ENCODE measurements at regions not wholly inside any gene's neighbourhood (a gene's known extent, or its start where the extent isn't known, plus 50 kb on each side); places are given as distances from the start of the nearest gene placed in this dataset.

- 100% methylated on average over 3 of the region's 3 CpGs for WGBS (ENCODE audit: insufficient coverage)
- H4K20me1 ChIP-seq (ENCODE audit: insufficient read depth, low read length): no peaks in the 10 kb centered on the region
- H3K9me3 ChIP-seq (replicated peaks in 1 of 2; ENCODE audit: control insufficient read depth in 1 of 2, insufficient read depth in 1 of 2, low read length in 2 of 2): no peaks in the 10 kb centered on the region
- H2AFZ ChIP-seq (ENCODE audit: insufficient read depth, low read depth, low read length, poor library complexity, severe bottlenecking): no peak overlapping the region
- DNase-seq: no peak
- Mint-ChIP-seq H3K9me3 (no peaks in the 10 kb centered on the region), H3K4me1 (no peaks in the 10 kb centered on the region), H3K27me3 (ENCODE audit: low read depth in 3 of 3) (peaks cover 0 to 2% (median 1%) of the 10 kb centered on the region in 3 donors), H3K4me3 (no peak overlapping the region), H3K36me3 (no peaks in the 10 kb centered on the region), H3K27ac (no peak overlapping the region)
- H3K4me3 ChIP-seq (replicated peaks in 1 of 3; ENCODE audit: low read depth in 2 of 3, low read length in 3 of 3): no peak overlapping the region
- H3K4me1 ChIP-seq (ENCODE audit: control insufficient read depth in 1 of 2, insufficient read depth in 2 of 2, low read length in 2 of 2): no peaks in the 10 kb centered on the region
- H3K27me3 ChIP-seq (ENCODE audit: control insufficient read depth in 2 of 2, insufficient read depth in 2 of 2, low read length in 2 of 2): no peaks in the 10 kb centered on the region
- H3K9ac ChIP-seq (ENCODE audit: insufficient read depth, low read length, poor library complexity, severe bottlenecking): no peak overlapping the region
- H3K27ac ChIP-seq (ENCODE audit: low read depth in 1 of 2, low read length in 2 of 2): no peak overlapping the region
- H3K36me3 ChIP-seq (replicated peaks in 1 of 2; ENCODE audit: control insufficient read depth in 1 of 2, insufficient read depth in 2 of 2, low read length in 2 of 2): no peaks in the 10 kb centered on the region
- no peak overlapping the region for H3K4me2 ChIP-seq (replicated peaks; ENCODE audit: extremely low read depth, low read length, poor library complexity, severe bottlenecking)
- intact Hi-C loops (cut with micrococcal nuclease): no loop called here
- H3K79me2 ChIP-seq (ENCODE audit: insufficient read depth, low read length): no peaks in the 10 kb centered on the region
- TF ChIP-seq, protein P1, sequence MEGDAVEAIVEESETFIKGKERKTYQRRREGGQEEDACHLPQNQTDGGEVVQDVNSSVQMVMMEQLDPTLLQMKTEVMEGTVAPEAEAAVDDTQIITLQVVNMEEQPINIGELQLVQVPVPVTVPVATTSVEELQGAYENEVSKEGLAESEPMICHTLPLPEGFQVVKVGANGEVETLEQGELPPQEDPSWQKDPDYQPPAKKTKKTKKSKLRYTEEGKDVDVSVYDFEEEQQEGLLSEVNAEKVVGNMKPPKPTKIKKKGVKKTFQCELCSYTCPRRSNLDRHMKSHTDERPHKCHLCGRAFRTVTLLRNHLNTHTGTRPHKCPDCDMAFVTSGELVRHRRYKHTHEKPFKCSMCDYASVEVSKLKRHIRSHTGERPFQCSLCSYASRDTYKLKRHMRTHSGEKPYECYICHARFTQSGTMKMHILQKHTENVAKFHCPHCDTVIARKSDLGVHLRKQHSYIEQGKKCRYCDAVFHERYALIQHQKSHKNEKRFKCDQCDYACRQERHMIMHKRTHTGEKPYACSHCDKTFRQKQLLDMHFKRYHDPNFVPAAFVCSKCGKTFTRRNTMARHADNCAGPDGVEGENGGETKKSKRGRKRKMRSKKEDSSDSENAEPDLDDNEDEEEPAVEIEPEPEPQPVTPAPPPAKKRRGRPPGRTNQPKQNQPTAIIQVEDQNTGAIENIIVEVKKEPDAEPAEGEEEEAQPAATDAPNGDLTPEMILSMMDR (IDR thresholded peaks at IDR 0.05): no peak
Measured at GRCh38 chr17:14444915-14445314, 144.0 kb downstream of the HS3ST3B1 start.

- no peaks in the 10 kb centered on the region for H3K4me1 Mint-ChIP-seq
- no peaks in the 10 kb centered on the region for H3K9me3 ChIP-seq (replicated peaks in 1 of 2; ENCODE audit: control insufficient read depth in 1 of 2, insufficient read depth in 1 of 2, low read length in 2 of 2)
- DNase-seq: no peak
- H3K9me3 Mint-ChIP-seq: no peaks in the 10 kb centered on the region
- H3K4me2 ChIP-seq (replicated peaks; ENCODE audit: extremely low read depth, low read length, poor library complexity, severe bottlenecking): no peak overlapping the region
- no peak overlapping the region for H3K27ac Mint-ChIP-seq
- no peaks in the 10 kb centered on the region for H3K79me2 ChIP-seq (ENCODE audit: insufficient read depth, low read length)
- WGBS (ENCODE audit: insufficient coverage): no CpG with 5 or more reads among the region's 4 CpGs
- no peaks in the 10 kb centered on the region for H4K20me1 ChIP-seq (ENCODE audit: insufficient read depth, low read length)
- intact Hi-C loops (cut with micrococcal nuclease): no loop called here
- H3K9ac ChIP-seq (ENCODE audit: insufficient read depth, low read length, poor library complexity, severe bottlenecking): no peak overlapping the region
- peaks cover 0 to 4% (median 1%) of the 10 kb centered on the region in 3 donors for H3K27me3 Mint-ChIP-seq (ENCODE audit: low read depth in 3 of 3)
- no peaks in the 10 kb centered on the region for H3K36me3 ChIP-seq (replicated peaks in 1 of 2; ENCODE audit: control insufficient read depth in 1 of 2, insufficient read depth in 2 of 2, low read length in 2 of 2)
- TF ChIP-seq, protein P1 (IDR thresholded peaks at IDR 0.05): no peak
- H3K4me1 ChIP-seq (ENCODE audit: control insufficient read depth in 1 of 2, insufficient read depth in 2 of 2, low read length in 2 of 2): no peaks in the 10 kb centered on the region
- no peak overlapping the region for H3K27ac ChIP-seq (ENCODE audit: low read depth in 1 of 2, low read length in 2 of 2)
- no peak overlapping the region for H3K4me3 ChIP-seq (replicated peaks in 1 of 3; ENCODE audit: low read depth in 2 of 3, low read length in 3 of 3)
- no peak overlapping the region for H3K4me3 Mint-ChIP-seq
- H3K27me3 ChIP-seq (ENCODE audit: control insufficient read depth in 2 of 2, insufficient read depth in 2 of 2, low read length in 2 of 2): no peaks in the 10 kb centered on the region
- no peaks in the 10 kb centered on the region for H3K36me3 Mint-ChIP-seq
- H2AFZ ChIP-seq (ENCODE audit: insufficient read depth, low read depth, low read length, poor library complexity, severe bottlenecking): no peak overlapping the region
Measured at GRCh38 chr17:14442798-14443528, 142.1 kb downstream of the HS3ST3B1 start.
